DOHH2 (cell line): ENCODE measurements at regions not wholly inside any gene's neighbourhood (a gene's known extent, or its start where the extent isn't known, plus 50 kb on each side); places are given as distances from the start of the nearest gene placed in this dataset.

Source experiments
- H3F3A ChIP-seq: fragments of 200-600 bp; sonication (generic), shearing (Covaris generic); 2 replicates; pipeline ENCODE4 v1.6.0; 2016; ENCODE audit warnings: antibody characterized with exemption, mild to moderate bottlenecking; ENCODE audit not compliant: control insufficient read depth, insufficient read depth
- H3K27ac ChIP-seq: fragments of 200-600 bp; sonication (generic); 2 replicates; pipeline ENCODE4 v1.5.1; 2014; ENCODE audit warnings: low read depth, mild to moderate bottlenecking, low read length, moderate library complexity
- H3K27me3 ChIP-seq: fragments of 200-600 bp; sonication (generic); 2 replicates; pipeline ENCODE4 v1.6.1; 2014; ENCODE audit warnings: mild to moderate bottlenecking, low read length, mixed read lengths; ENCODE audit not compliant: control insufficient read depth
- H3K36me3 ChIP-seq: fragments of 200-600 bp; sonication (generic); 2 replicates; pipeline ENCODE4 v1.6.1; 2014; ENCODE audit warnings: mild to moderate bottlenecking, low read length, moderate library complexity, mixed read lengths; ENCODE audit not compliant: control insufficient read depth
- H3K4me1 ChIP-seq: fragments of 200-600 bp; sonication (generic); 2 replicates; pipeline ENCODE4 v1.6.1; 2014; ENCODE audit warnings: mild to moderate bottlenecking, low read length, mixed read lengths; ENCODE audit not compliant: control insufficient read depth
- H3K4me2 ChIP-seq: fragments of 200-600 bp; sonication (generic); 2 replicates; pipeline ENCODE4 v1.6.0; 2014; ENCODE audit warnings: mild to moderate bottlenecking, low read length, moderate library complexity
- H3K4me3 ChIP-seq: fragments of 200-600 bp; sonication (generic); 2 replicates; pipeline ENCODE4 v1.5.1; 2014; ENCODE audit warnings: mild to moderate bottlenecking, low read length, mixed read lengths
- H3K79me2 ChIP-seq: fragments of 200-600 bp; sonication (generic); 2 replicates; pipeline ENCODE4 v1.6.1; 2014; ENCODE audit warnings: mild to moderate bottlenecking, low read length, mixed read lengths; ENCODE audit not compliant: control insufficient read depth
- H3K9me2 ChIP-seq: fragments of 200-600 bp; sonication (generic); replicated peaks from 2 replicates; pipeline ENCODE4 v1.6.1; 2014; ENCODE audit warnings: mild to moderate bottlenecking, low read length, mixed read lengths; ENCODE audit not compliant: control insufficient read depth
- H3K9me3 ChIP-seq: fragments of 200-600 bp; sonication (generic); 2 replicates; pipeline ENCODE4 v1.6.1; 2014; ENCODE audit warnings: antibody characterized with exemption, low read length, mixed read lengths; ENCODE audit not compliant: control insufficient read depth, insufficient read depth
- H4K20me1 ChIP-seq: fragments of 200-600 bp; sonication (generic); 2 replicates; pipeline ENCODE4 v1.6.0; 2014; ENCODE audit warnings: low read depth, mild to moderate bottlenecking, antibody characterized with exemption, low read length, moderate library complexity; ENCODE audit not compliant: control insufficient read depth, insufficient read depth
- CTCF ChIP-seq: fragments of 200-600 bp; sonication (generic); IDR thresholded peaks from one replicate; pipeline ENCODE4 v1.5.1; 2014; ENCODE audit warnings: antibody characterized with exemption, mild to moderate bottlenecking, low read depth, low read length; ENCODE audit not compliant: poor library complexity, severe bottlenecking
- EZH2phosphoT487 ChIP-seq: fragments of 200-600 bp; sonication (generic); IDR thresholded peaks from 2 replicates; pipeline ENCODE4 v1.6.1; 2017; ENCODE audit warnings: borderline replicate concordance, mild to moderate bottlenecking, antibody characterized with exemption, low read length, moderate library complexity, mixed read lengths

- no peaks in the 10 kb centered on the region for H3K79me2 ChIP-seq
- no peaks in the 10 kb centered on the region for H3K4me1 ChIP-seq
- H3K36me3 ChIP-seq: no peaks in the 10 kb centered on the region
- no peaks in the 10 kb centered on the region for H3F3A ChIP-seq
- no peak overlapping the region for H3K4me3 ChIP-seq
- H4K20me1 ChIP-seq: no peaks in the 10 kb centered on the region
- H3K27me3 ChIP-seq: no peaks in the 10 kb centered on the region
- no peak for TF ChIP-seq CTCF
- TF ChIP-seq EZH2phosphoT487: no peak
- no peaks in the 10 kb centered on the region for H3K9me3 ChIP-seq
- no peaks in the 10 kb centered on the region for H3K9me2 ChIP-seq
- H3K27ac ChIP-seq: no peak overlapping the region
- no peak overlapping the region for H3K4me2 ChIP-seq
Measured at GRCh38 chr4:182090186-182090585, 153.0 kb upstream of the TENM3 start.

- H3K4me1 ChIP-seq: no peaks in the 10 kb centered on the region
- no peaks in the 10 kb centered on the region for H3K27me3 ChIP-seq
- H3K9me3 ChIP-seq: no peaks in the 10 kb centered on the region
- H3F3A ChIP-seq: no peaks in the 10 kb centered on the region
- no peak for TF ChIP-seq EZH2phosphoT487
- no peak for TF ChIP-seq CTCF
- no peaks in the 10 kb centered on the region for H3K9me2 ChIP-seq
- H3K79me2 ChIP-seq: no peaks in the 10 kb centered on the region
- no peak overlapping the region for H3K4me2 ChIP-seq
- no peak overlapping the region for H3K4me3 ChIP-seq
- no peaks in the 10 kb centered on the region for H3K36me3 ChIP-seq
- no peaks in the 10 kb centered on the region for H4K20me1 ChIP-seq
- no peak overlapping the region for H3K27ac ChIP-seq
Measured at GRCh38 chr4:182091128-182091527, 152.1 kb upstream of the TENM3 start.

- Histone ChIP-seq H3K4me1 (no peaks in the 10 kb centered on the region), H3K36me3 (no peaks in the 10 kb centered on the region), H3K27me3 (no peaks in the 10 kb centered on the region), H3K27ac (no peak overlapping the region), H3K4me3 (no peak overlapping the region), H3F3A (no peaks in the 10 kb centered on the region), H3K9me2 (no peaks in the 10 kb centered on the region), H3K9me3 (no peaks in the 10 kb centered on the region), H4K20me1 (no peaks in the 10 kb centered on the region), H3K79me2 (no peaks in the 10 kb centered on the region), H3K4me2 (no peak overlapping the region)
- TF ChIP-seq EZH2phosphoT487: no peak
- TF ChIP-seq CTCF: no peak
Measured at GRCh38 chr4:182093431-182093831, 149.8 kb upstream of the TENM3 start.

- no peak for TF ChIP-seq EZH2phosphoT487
- no peak for TF ChIP-seq CTCF
- no peaks in the 10 kb centered on the region for H3K79me2 ChIP-seq
- no peak overlapping the region for H3K4me3 ChIP-seq
- H3K4me2 ChIP-seq: no peak overlapping the region
- H3K9me2 ChIP-seq: no peaks in the 10 kb centered on the region
- H3K36me3 ChIP-seq: no peaks in the 10 kb centered on the region
- H3K9me3 ChIP-seq: no peaks in the 10 kb centered on the region
- H3F3A ChIP-seq: no peaks in the 10 kb centered on the region
- H3K27me3 ChIP-seq: no peaks in the 10 kb centered on the region
- no peaks in the 10 kb centered on the region for H3K4me1 ChIP-seq
- H3K27ac ChIP-seq: no peak overlapping the region
- no peaks in the 10 kb centered on the region for H4K20me1 ChIP-seq
Measured at GRCh38 chr4:182093935-182094334, 149.3 kb upstream of the TENM3 start.
